ENCODE measurements at regions not wholly inside any gene's neighbourhood (a gene's known extent, or its start where the extent isn't known, plus 50 kb on each side); places are given as distances from the start of the nearest gene placed in this dataset.

- Histone ChIP-seq H4K20me1 (ENCODE audit: insufficient read depth) (no peaks in the 10 kb centered on the region), H3K4me2 (no peak overlapping the region), H3K9me2 (no peaks in the 10 kb centered on the region), H3K9ac (no peak overlapping the region), H3K79me2 (ENCODE audit: insufficient read depth) (no peaks in the 10 kb centered on the region), H2AFZ (ENCODE audit: low read depth) (no peak overlapping the region), H3K4me1 (ENCODE audit: control insufficient read depth in 1 of 2, insufficient read depth in 2 of 2, low read depth in 1 of 2, low read length in 1 of 2) (no peaks in the 10 kb centered on the region), H3K27me3 (ENCODE audit: insufficient read depth) (no peaks in the 10 kb centered on the region), H3K36me3 (replicated peaks in 1 of 2; ENCODE audit: control insufficient read depth in 1 of 2, insufficient read depth in 2 of 2, low read length in 1 of 2) (no peaks in the 10 kb centered on the region), H3K9me3 (no peaks in the 10 kb centered on the region), H3K27ac (ENCODE audit: low read depth in 2 of 2, low read length in 1 of 2) (no peak overlapping the region), H3K4me3 (ENCODE audit: low read depth in 2 of 2, low read length in 1 of 2) (no peak overlapping the region), H3F3A (replicated peaks; ENCODE audit: insufficient read depth) (no peaks in the 10 kb centered on the region)
- TF ChIP-seq IRF3 (IDR thresholded peaks at IDR 0.05; ENCODE audit: low read depth, low read length) = no peak
- TF ChIP-seq SIN3A (IDR thresholded peaks at IDR 0.05; ENCODE audit: borderline replicate concordance, low read depth, low read length) = no peak
- TF ChIP-seq TAF1 (IDR thresholded peaks at IDR 0.05; ENCODE audit: borderline replicate concordance, low read depth, low read length) = no peak
- TF ChIP-seq RAD21 (IDR thresholded peaks at IDR 0.05; ENCODE audit: low read length) = no peak
- no peak for TF ChIP-seq GATA2 (CRISPR knock-in tag; IDR thresholded peaks at IDR 0.05)
- TF ChIP-seq TEAD4 (IDR thresholded peaks at IDR 0.05; ENCODE audit: borderline replicate concordance, insufficient read depth) = no peak
- no peak for TF ChIP-seq FOSL2 (IDR thresholded peaks at IDR 0.05; ENCODE audit: borderline replicate concordance, low read depth)
- no peak for TF ChIP-seq EZH2phosphoT487 (IDR thresholded peaks at IDR 0.05; ENCODE audit: borderline replicate concordance, low read depth)
- TF ChIP-seq ELF1 (IDR thresholded peaks at IDR 0.05) = no peak
- TF ChIP-seq, protein P1, sequence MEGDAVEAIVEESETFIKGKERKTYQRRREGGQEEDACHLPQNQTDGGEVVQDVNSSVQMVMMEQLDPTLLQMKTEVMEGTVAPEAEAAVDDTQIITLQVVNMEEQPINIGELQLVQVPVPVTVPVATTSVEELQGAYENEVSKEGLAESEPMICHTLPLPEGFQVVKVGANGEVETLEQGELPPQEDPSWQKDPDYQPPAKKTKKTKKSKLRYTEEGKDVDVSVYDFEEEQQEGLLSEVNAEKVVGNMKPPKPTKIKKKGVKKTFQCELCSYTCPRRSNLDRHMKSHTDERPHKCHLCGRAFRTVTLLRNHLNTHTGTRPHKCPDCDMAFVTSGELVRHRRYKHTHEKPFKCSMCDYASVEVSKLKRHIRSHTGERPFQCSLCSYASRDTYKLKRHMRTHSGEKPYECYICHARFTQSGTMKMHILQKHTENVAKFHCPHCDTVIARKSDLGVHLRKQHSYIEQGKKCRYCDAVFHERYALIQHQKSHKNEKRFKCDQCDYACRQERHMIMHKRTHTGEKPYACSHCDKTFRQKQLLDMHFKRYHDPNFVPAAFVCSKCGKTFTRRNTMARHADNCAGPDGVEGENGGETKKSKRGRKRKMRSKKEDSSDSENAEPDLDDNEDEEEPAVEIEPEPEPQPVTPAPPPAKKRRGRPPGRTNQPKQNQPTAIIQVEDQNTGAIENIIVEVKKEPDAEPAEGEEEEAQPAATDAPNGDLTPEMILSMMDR (IDR thresholded peaks at IDR 0.05) = no peak
- DNase-seq = no peak
- ChIA-PET CTCF (no interaction called here), POLR2A (no interaction called here)
- 58% methylated on average over 1 of the region's 27 CpGs for WGBS (ENCODE audit: low lambda C conversion rate)
Observed at GRCh38 chr6:170160628-170161611, 130.0 kb downstream of the DLL1 start.

GRCh38 chr6:170160031-170160627 lies 130.7 kb downstream of the DLL1 start:
- no peak for DNase-seq
- H3F3A ChIP-seq (replicated peaks; ENCODE audit: insufficient read depth) = no peaks in the 10 kb centered on the region
- no peaks in the 10 kb centered on the region for H3K27me3 ChIP-seq (ENCODE audit: insufficient read depth)
- no peak overlapping the region for H3K27ac ChIP-seq (ENCODE audit: low read depth in 2 of 2, low read length in 1 of 2)
- H3K4me3 ChIP-seq (ENCODE audit: low read depth in 2 of 2, low read length in 1 of 2) = no peak overlapping the region
- 83% methylated on average over 4 of the region's 40 CpGs for WGBS (ENCODE audit: low lambda C conversion rate)
- POLR2A ChIA-PET = no interaction called here
- no peak for TF ChIP-seq TAF1 (IDR thresholded peaks at IDR 0.05; ENCODE audit: borderline replicate concordance, low read depth, low read length)
- TF ChIP-seq, protein P1 (IDR thresholded peaks at IDR 0.05) = no peak
- TF ChIP-seq, protein P2, sequence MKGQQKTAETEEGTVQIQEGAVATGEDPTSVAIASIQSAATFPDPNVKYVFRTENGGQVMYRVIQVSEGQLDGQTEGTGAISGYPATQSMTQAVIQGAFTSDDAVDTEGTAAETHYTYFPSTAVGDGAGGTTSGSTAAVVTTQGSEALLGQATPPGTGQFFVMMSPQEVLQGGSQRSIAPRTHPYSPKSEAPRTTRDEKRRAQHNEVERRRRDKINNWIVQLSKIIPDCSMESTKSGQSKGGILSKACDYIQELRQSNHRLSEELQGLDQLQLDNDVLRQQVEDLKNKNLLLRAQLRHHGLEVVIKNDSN (IDR thresholded peaks at IDR 0.05; ENCODE audit: borderline replicate concordance, low read depth) = no peak
- no peaks in the 10 kb centered on the region for H3K9me2 ChIP-seq
- H3K9me3 ChIP-seq = no peaks in the 10 kb centered on the region
- H3K4me1 ChIP-seq (ENCODE audit: control insufficient read depth in 1 of 2, insufficient read depth in 2 of 2, low read depth in 1 of 2, low read length in 1 of 2) = no peaks in the 10 kb centered on the region
- H4K20me1 ChIP-seq (ENCODE audit: insufficient read depth) = no peaks in the 10 kb centered on the region
- no peaks in the 10 kb centered on the region for H3K36me3 ChIP-seq (replicated peaks in 1 of 2; ENCODE audit: control insufficient read depth in 1 of 2, insufficient read depth in 2 of 2, low read length in 1 of 2)
- H3K4me2 ChIP-seq = no peak overlapping the region
- no peak overlapping the region for H2AFZ ChIP-seq (ENCODE audit: low read depth)
- no peak overlapping the region for H3K9ac ChIP-seq
- CTCF ChIA-PET = no interaction called here
- no peaks in the 10 kb centered on the region for H3K79me2 ChIP-seq (ENCODE audit: insufficient read depth)

Measured in SK-N-SH (cell line).